EL (cell line): ENCODE measurements at regions not wholly inside any gene's neighbourhood (a gene's known extent, or its start where the extent isn't known, plus 50 kb on each side); places are given as distances from the start of the nearest gene placed in this dataset.
A peak's percentile ranks its signal among the peaks of the same experiment; 100 is the strongest.

Experiments
- DNase-seq: peaks from one replicate; pipeline ENCODE4 v3.0.0-alpha.2; 2016

DNA sequence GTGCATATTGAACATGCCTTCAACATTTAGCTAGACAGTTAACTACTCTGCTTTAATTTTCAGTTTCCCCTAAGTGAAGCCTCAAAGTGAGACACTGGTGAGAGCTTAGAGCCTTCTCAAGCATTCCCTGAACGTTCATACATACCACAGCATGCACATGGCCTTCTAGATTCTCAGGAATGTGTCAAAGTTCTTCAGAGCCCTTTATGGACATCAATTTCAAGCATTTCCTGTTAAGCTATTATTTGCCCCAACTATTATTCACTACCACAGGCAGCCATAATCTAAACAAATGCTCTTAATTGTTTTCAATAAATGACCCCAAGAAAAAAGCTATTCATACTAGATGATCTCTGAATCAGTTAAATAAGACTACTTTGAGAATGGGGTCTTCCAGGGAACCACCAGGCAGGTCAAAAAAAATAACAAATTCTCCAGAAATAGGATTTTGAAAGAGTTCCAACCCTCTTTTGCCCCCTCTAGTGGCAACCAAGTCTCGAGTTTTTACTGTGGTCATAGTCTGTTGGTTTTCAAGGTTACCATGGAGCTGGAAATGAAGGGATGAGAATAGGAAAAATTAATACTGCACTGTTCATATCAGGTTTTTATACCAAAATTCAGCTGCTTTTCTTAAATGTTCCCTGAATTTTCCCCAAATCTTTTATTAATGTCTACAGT lies 235.4 kb downstream of the RAB28 start:
- DNase-seq = peak; percentile 59

DNA sequence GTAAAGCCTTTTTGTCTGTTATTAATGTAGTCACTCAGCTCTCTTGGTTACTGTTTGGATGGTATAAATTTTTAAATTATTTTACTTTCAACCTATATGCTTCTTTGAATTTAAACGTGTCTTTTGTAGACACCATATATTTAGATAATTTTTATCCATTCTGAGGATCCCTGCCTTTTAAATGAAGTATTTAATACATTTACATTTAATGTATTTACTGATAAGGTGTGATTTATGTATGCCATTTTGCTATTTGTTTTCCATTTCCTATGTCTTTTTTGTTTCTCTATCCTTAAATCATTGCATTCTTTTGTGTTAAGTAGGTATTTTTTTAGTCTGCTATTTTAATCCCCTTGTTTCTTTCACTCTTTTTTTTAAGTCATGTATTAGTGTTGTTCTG lies 238.0 kb downstream of the RAB28 start:
- DNase-seq = no peak

DNA sequence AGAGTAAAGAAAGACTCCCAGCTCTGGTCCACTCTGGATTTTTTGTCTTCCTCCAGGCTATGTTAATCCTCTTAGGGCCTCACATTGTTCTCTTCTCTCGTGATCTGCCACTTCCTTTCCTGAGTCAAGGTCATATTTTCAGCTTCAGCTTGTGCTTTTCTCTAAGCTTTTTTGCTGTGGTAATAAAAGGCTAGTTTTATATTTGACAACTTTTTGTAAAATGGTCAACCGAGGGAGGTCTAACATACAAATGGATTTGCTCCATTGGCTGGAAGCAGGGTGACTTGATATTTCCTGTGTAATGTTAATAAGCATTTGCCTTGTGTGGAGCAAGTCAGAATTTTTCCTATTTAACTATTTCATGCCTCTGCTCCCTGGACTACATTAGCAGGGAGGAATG lies 239.7 kb downstream of the RAB28 start:
- no peak for DNase-seq

DNA sequence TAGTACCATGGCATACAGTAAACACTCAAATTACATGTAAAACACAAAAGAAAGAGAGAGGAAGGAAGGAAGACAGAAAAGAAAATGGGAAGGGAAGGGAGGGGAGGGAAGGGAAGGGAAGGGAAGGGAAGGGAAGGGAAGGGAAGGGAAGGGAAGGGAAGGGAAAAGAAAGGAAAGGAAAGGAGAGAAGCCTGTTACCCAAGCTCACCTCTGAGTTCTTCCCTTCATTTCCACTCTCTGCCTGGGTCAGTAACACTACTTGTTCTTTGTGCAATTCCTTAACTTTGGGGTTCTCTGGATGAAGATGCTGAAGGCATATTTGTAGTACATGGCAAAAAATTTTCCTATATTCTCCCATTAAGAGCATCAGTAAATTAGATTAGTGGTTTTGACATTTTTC lies 241.0 kb downstream of the RAB28 start:
- DNase-seq = no peak

DNA sequence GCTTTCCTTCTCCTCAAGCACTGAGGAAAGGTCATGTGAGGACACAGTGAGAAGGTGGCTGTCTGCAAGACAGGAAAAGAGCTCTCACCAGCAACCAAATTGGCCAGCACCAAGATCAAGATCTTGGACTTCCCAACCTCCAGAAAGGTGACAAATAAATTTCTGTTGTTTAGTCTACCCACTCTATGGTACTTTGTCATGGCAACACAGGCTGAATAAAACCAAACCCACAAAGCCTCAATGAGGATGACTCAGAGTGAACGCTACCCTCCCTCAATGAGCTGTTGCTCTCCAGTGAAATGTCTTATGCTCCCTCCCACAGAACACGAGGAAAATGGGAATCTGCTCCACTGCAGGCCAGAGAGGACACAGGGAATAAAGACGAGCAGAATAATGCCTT lies 244.1 kb downstream of the RAB28 start:
- DNase-seq = peak; percentile 22

DNA sequence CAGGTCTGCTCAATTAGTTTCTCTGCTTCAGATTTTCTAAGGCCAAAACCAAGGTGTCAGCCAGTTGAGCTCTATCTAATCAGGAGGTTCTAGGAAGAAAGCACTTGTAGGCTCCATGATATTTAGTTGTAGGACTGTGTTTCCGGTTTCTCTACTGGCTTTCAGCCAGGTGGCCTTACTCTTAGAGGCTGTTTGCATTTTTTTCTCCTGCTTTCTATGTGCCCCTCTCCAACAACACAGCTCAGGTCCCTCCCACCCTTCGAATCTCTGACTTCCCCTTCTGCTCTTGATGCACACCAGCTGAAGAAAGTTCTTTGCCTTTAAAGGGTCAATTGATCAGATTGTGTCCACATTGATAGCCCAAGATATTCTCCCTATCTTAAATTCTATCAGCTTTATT lies 245.2 kb downstream of the RAB28 start:
- no peak for DNase-seq

DNA sequence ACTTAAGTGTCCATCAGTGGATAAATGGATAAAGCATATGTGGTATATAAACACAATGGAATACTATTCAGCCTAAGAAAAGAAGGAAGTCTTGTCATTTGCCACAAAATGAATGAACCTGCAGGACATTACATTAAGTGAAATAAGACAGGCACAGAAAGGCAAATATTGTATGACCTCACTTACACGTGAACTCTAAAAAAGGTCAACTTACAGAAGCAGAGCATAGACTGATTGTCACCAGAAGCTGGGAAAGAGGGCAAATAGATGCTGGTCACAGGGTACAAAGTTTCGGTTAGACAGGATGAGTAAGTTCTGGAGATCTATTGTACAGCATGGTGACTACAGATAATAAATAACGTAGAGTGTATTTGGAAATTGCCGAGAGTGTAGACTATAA lies 247.7 kb downstream of the RAB28 start:
- DNase-seq = no peak

DNA sequence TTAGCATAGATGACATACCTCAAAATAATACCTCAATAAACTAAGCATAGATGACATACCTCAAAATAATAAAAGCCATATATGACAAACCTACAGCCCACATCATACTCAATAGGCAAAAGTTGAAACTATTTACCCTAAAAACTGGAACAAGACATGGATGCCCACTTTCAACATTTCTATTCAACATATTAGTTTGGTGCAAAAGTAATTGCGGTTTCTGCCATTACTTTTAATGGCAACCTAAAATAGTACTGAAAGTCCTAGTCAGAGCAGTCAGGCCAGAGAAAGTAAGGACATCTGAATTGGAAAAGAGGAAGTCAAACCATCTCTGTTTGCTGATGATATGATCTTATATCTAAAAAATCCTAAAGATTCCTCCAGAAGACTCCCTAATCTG lies 250.4 kb downstream of the RAB28 start:
- DNase-seq = no peak

DNA sequence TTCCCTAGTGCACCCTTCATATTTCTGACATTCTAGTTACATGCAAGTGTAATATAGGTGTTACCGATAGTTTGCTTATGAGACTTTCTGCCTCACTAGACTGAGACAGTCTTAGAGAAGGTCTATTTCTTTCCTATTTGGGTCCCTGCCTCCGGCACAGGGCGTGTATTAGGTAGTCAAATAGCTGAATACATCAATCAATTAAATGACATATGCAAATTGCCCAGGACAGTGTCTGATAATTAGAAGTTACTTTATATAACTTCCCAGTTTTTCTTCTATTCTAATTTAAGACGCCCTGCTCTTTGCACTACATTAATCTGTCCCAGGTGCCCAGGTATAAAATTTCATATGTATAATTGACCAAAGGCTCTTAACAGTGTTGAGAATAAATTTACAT lies 264.2 kb downstream of the RAB28 start:
- no peak for DNase-seq

DNA sequence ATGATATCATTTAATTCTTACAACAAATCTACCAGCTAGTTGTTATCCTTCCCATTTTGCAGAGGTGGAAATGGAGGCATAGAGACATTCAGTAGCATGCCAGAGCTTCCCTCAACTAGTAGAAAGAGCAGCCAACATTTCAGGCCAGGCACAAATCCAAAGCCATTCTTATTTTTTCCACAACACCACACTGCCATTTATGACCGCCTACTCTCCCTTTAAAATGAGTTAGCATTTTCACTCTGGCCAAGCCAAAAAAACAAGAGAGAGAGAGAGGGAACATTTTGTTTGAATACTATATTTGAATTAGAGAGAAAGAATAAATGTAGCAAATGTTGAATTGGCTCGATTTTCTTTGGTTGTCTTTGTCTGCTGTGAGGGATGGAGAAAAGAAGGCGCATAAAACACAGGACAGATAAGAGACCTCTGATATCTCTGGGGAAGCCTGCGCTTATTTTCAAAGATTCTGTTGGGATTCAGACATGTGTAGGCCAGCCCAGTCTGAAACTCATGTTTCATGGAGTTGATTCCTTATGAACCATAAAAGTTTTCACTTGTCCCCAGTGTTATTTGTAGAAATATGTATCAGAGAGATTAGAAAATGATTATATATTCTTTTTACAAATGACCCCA lies 265.7 kb downstream of the RAB28 start:
- no peak for DNase-seq

DNA sequence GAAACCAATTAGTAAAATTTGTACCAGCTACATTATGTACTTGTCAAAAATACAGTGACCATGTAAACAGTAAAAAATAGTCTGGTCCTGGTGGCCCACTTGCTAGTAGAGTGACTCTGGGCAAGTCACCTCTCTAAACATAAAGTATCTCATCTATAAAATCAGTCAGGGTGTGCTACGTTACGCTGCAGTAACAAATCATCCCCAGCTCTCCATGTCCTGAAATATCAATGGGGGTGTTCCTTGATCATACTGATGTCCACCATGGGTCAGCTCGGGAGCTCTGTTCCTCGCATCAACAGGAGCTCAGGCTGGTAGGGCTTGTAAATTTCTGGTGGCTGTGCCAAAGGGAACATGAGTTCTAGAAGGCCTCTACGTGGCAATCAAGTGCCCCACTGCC lies 268.6 kb downstream of the RAB28 start:
- DNase-seq = no peak

DNA sequence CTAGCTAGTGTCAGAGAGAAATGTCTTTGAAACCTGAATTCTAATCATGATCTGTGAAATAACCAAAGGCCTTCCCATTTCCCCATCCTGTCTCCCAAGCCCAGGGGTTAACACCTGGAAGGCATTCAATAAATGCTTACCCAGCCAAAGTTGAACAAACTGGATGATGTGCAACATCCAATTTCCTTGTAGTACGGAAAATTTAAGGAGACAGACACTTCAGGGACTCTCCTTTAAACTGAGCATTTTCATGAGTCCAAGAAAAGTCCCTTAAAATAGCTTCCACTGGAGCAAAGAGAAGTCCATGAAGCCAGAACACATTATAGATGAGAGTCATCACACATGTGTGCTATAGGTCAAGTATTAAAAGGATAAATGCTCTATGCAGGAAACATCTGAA lies 271.2 kb downstream of the RAB28 start:
- no peak for DNase-seq

DNA sequence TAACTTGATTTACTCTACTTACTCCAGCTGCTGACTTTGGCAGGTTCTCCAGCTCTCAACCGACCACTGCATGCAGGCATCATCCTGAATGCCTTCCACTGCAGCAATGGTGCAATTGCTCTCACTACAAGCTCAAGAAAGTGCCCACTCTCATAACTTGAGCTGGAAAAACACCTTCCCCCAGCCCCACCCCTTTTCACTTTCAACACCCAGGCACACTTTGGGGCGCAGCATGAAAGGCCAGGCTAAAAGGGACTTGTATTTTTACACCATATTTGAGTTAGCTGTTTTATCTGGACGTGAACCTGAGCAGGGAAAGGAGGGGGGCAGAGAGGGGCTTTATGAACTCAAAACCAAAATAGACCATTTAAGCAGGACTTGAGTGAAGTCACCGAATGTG lies 274.5 kb downstream of the RAB28 start:
- no peak for DNase-seq

DNA sequence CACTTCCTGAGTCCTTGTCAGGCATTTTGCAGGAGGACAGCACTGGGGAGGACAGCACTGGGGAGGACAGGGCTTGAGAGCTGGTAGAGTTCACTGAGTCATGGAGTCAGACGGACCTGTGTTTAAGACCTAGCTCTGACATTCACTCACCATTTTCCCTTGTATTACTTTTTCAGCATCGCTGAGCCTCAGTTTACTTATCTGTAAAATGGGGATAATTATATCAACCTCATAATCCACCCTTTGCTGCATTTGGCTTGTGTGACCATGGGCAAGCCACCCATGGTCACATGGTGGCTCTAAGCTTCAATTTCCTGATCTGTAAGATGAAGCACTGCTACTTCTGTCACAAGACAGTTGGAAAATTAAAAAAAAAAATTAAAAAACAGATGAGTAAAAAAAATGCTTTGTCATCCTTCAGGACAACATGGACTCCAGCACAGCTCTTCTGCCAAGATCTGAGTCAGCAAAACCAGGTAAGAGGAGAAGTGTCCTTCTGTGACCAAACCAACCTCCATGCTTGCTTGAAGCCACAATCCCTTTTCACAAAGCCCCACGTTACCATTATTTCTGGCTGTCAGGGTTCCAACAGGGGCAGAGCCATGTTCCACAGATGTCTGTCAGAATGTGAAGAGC lies 275.5 kb downstream of the RAB28 start:
- DNase-seq = no peak

DNA sequence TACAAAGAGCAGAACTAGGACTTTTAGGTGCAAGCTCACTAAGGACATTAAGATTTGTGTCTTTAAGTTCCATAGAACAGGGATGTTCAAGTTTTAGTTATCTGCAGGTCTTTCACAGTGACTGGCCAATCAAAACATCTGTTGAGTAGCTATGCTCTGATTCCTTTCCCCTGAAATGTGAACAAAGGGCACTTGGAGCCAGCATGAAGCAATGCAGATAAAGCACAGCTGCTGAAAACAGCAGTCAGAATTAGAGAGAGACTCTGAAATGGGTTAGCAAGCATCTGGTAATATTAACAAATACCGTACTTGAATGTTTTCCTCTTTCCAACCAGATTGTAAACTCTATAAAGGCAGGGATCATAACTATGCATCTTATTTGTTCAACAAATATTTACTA lies 276.9 kb downstream of the RAB28 start:
- no peak for DNase-seq

DNA sequence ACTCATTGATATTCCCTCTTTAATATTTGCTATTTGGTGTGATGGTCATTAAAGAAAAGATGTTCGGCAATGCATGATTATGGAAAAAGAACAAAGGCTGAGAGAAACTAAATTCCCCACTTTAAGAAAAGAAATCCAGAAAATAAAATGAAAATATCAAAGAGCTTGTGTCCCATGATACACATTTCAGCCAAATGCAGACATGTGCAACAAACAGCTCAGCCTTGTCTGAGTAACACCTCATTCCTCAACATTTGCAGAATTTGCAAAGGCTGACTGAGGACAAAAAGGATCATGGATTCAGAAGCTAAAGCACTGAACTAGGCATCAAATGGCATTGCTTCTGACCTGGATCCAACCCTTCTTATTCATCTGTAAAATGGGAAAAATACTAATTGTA lies 281.0 kb downstream of the RAB28 start:
- no peak for DNase-seq

DNA sequence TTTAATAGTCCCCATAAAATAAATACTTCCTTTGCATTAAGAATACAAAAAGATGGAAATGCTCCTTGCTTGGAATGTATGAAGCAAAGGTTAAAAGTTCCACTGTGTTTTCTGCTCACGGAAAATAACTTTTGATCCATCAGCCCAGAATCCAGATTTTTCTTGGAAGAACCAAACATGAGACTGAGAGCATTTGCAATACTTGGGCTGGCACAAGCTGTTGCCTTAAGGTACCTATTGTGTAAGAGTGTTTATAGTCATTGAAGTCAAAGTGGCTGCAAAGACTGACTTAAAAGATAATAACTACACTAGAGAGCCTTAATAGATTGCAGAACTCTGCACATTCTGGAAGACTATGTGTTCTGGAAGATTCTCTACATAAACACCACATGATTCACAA lies 281.4 kb downstream of the RAB28 start:
- DNase-seq = no peak

DNA sequence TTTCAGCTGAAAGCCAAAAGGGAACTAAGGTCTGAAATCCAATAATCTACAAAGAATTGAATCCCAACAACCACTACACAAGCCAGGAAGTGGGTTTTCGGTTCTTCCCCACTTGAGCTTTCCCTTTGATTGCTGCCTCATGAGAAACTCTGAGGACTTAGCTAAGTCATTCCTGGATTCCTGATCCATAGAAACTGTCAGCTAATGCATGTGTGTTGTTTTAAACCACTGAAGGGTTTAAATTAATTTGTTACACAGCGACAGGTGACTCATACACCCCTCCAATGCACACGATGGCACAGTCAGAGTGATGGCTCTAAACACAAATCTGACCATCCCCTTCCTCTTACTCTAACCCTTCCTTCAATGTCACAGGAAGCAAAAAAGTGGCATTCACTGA lies 282.9 kb downstream of the RAB28 start:
- no peak for DNase-seq

DNA sequence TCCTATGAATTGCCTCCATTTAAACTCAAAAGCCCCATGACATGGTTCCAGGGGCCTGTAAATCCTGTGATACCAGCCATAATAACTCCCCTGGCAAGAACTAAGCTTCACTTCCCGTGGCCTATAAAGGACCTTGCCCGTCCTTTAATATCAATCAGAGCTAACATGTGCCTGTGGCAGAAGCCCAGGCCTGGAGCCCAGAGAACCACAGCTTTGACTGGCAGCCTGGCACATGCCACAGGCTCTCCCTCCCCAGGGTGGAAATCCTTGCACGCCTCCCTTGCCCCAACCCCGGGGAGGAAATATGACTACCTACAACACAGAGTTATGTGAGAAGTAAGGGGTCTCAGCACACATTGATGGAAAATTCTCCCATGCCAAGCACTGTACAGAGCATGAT lies 287.4 kb downstream of the RAB28 start:
- no peak for DNase-seq

DNA sequence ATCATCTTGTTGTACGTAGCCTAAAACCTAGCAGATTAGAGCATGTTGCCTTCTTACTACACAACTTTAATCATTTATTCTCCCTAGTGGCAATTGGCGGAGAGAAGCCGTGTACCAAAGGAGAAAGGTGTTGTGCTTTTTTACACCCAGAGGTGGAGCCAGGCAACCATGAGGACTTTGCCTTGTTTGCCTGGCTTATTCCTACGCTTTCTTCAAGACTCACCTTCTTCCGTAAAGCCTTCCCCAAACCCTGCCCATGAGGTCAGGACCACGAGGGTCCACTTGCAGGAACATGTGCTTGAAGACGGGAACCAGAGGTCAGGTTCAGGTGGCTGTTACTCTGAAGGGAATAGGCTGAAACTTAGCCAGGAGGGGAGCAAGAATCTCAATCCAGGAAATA lies 290.5 kb downstream of the RAB28 start:
- DNase-seq = no peak

DNA sequence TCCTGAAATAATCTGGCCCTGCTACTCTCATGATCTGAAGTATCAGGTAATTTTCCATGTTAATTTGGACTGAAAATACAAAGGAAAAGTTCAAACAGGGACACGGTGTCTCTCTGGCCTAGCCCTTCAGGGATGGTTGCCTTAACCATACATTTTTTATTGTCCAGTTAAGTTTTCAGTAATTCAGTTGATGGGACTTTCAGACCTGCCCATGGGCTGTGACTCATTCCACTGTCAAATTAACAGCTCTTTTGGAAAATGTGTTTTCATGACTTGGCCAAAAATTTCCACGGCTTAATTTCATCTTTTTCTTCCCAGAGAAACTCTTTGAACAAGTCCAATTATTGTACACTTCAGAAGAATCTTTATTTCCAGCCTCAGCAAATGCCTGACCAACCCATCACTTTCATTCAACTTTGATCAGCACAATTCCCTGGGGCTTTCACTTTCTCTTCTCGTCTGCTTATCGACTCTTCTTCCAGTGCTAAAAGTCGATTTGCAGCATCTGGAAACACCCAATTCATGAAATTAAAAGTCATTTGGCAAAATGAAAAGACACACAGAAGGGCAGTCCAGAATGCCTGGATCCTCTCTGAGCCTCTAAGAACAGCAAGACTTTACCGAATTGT lies 293.9 kb downstream of the RAB28 start:
- no peak for DNase-seq

DNA sequence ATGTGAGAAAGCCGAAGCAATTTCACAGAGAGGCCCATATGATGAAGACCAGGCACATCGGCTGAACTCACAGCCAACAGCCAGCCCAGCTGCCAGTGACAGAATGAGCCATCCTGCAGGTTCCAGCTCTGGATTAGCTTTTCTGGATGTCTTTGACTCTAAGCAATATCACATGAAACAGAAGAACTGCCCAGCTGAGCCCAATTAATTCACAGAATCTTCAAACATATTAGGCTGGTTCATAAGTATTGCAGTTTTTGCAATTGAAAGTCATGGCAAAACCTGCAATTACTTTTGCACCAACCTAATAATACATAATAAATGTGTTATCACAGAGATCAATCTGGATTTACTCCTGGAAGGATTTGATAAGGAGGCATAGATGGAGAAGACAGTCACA lies 299.9 kb downstream of the RAB28 start:
- DNase-seq = no peak

DNA sequence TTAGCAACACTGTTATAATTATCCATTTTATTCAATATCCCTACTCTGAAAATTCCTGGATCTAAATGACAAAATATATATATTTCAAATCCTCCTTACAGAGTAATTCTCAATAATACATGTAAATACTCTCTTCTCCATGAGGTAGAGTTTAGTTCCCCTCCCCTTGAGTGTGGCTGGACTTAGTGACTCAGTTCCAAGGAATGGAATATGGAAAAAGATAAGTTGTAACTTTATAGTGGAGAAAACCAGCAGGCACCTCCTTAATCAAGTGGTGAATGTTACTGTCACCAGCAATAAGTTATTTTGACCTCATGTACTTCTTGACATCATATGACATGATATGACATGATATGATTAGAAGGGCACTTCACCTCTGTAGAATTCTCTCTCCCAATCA lies 302.0 kb downstream of the RAB28 start:
- DNase-seq = peak; percentile 2

DNA sequence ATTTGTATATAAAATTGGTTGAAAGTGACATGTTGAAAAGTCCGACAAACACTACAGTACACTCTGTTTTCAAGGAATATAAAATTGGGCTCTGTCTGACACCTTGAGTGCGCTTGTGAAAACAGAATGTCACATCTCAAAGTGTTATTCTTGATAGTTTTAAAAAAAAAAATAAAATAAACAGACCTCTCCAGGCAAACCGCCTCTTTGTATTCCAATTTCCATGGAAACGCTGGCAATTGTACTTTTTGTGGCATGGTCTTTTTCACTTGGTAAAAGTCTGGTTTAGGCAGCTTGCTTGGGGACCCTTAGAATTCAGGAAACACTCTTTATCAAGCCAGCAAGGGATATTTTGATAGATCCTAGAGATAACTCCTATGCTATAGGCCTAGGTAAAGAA lies 302.5 kb downstream of the RAB28 start:
- DNase-seq = no peak
